ENCODE measurements at regions not wholly inside any gene's neighbourhood (a gene's known extent, or its start where the extent isn't known, plus 50 kb on each side); places are given as distances from the start of the nearest gene placed in this dataset.
"Not testable (repeated sequence)": the region's sequence is repeated elsewhere in the genome, so short reads cannot be mapped to it uniquely, and the experiment has no call there.

GRCh38 chr2:58796239-58796910 is 555.2 kb upstream of the FANCL start:
- no peak for DNase-seq

GRCh38 chr2:58794916-58795315 is 553.8 kb upstream of the FANCL start:
- DNase-seq: no peak

- DNase-seq: no peak
Observed at GRCh38 chr2:58794103-58794502, 553.0 kb upstream of the FANCL start.

- no peak for DNase-seq
Observed at GRCh38 chr2:58788402-58788801, 547.3 kb upstream of the FANCL start.

- DNase-seq: no peak
Observed at GRCh38 chr2:58770846-58771245, 529.7 kb upstream of the FANCL start.

- DNase-seq: no peak
Observed at GRCh38 chr2:58769864-58770234, 528.7 kb upstream of the FANCL start.

- DNase-seq: no peak
Observed at GRCh38 chr2:58769111-58769863, 528.2 kb upstream of the FANCL start.

GRCh38 chr2:58768715-58769080 is 527.6 kb upstream of the FANCL start:
- no peak for DNase-seq

GRCh38 chr2:58767828-58768714 is 526.9 kb upstream of the FANCL start:
- DNase-seq: no peak

GRCh38 chr2:58764338-58765104 is 523.4 kb upstream of the FANCL start:
- DNase-seq: no peak

GRCh38 chr2:58762176-58762781 is 521.2 kb upstream of the FANCL start:
- DNase-seq: peak; percentile 80

GRCh38 chr2:58757971-58758370 is 516.8 kb upstream of the FANCL start:
- DNase-seq: no peak

GRCh38 chr2:58756336-58756735 is 515.2 kb upstream of the FANCL start:
- no peak for DNase-seq

- DNase-seq: not testable (repeated sequence)
Observed at GRCh38 chr2:58752507-58752906, 511.4 kb upstream of the FANCL start.

- not testable (repeated sequence) for DNase-seq
Observed at GRCh38 chr2:58751676-58752075, 510.6 kb upstream of the FANCL start.

- DNase-seq: peak; percentile 79
Observed at GRCh38 chr2:58749041-58749440, 507.9 kb upstream of the FANCL start.

GRCh38 chr2:58745334-58745733 is 504.2 kb upstream of the FANCL start:
- not testable (repeated sequence) for DNase-seq

GRCh38 chr2:58740426-58740825 is 499.3 kb upstream of the FANCL start:
- DNase-seq: no peak

- no peak for DNase-seq
Observed at GRCh38 chr2:58739033-58739432, 497.9 kb upstream of the FANCL start.

GRCh38 chr2:58734365-58734764 is 493.2 kb upstream of the FANCL start:
- DNase-seq: no peak

GRCh38 chr2:58732999-58733398 is 491.9 kb upstream of the FANCL start:
- no peak for DNase-seq

- DNase-seq: no peak
Observed at GRCh38 chr2:58731488-58731869, 490.4 kb upstream of the FANCL start.

Data from NCI-H82 (cell line).